OCI-LY3 (cell line): ENCODE measurements at regions not wholly inside any gene's neighbourhood (a gene's known extent, or its start where the extent isn't known, plus 50 kb on each side); places are given as distances from the start of the nearest gene placed in this dataset.

ENCODE experiments used
- H2AFZ ChIP-seq: fragments of 200-600, 300-600 bp; shearing (Covaris generic); 2 replicates; pipeline ENCODE4 v1.6.0; 2014; ENCODE audit warnings: antibody characterized with exemption, low read depth, low read length
- H3K27ac ChIP-seq: fragments of 200-600, 300-600 bp; sonication (generic); 2 replicates; pipeline ENCODE4 v1.5.1; 2014; ENCODE audit warnings: mild to moderate bottlenecking, low read length, moderate library complexity, mixed read lengths
- H3K27me3 ChIP-seq: fragments of 200-600, 300-600 bp; sonication (generic); 2 replicates; pipeline ENCODE4 v1.6.1; 2014; ENCODE audit warnings: low read depth, low read length, mixed read lengths
- H3K36me3 ChIP-seq: fragments of 200-600, 300-600 bp; sonication (generic); replicated peaks from 2 replicates; pipeline ENCODE3; 2014; ENCODE audit warnings: low read depth, low read length, mixed read lengths
- H3K4me1 ChIP-seq: fragments of 300-600, 200-600 bp; sonication (generic); 2 replicates; pipeline ENCODE4 v1.6.1; 2014; ENCODE audit warnings: low read length, mixed read lengths
- H3K4me2 ChIP-seq: fragments of 200-600, 300-600 bp; sonication (generic); 2 replicates; pipeline ENCODE4 v1.6.1; 2014; ENCODE audit warnings: low read length, mixed read lengths
- H3K4me3 ChIP-seq: fragments of 300-600, 200-600 bp; sonication (generic); 2 replicates; pipeline ENCODE4 v1.5.1; 2014; ENCODE audit warnings: antibody characterized with exemption, mild to moderate bottlenecking, low read length, moderate library complexity
- H3K79me2 ChIP-seq: fragments of 300-600, 200-600 bp; shearing (Covaris generic); 2 replicates; pipeline ENCODE4 v1.6.1; 2014; ENCODE audit warnings: mild to moderate bottlenecking, low read length, mixed read lengths
- H3K9ac ChIP-seq: fragments of 300-600, 200-600 bp; shearing (Covaris generic); 2 replicates; pipeline ENCODE4 v1.6.0; 2014; ENCODE audit warnings: mild to moderate bottlenecking, low read length, moderate library complexity
- H3K9me3 ChIP-seq: fragments of 200-600, 300-600 bp; shearing (Covaris generic); 2 replicates; pipeline ENCODE4 v1.6.1; 2014; ENCODE audit warnings: low read length, mixed read lengths; ENCODE audit not compliant: insufficient read depth
- H4K20me1 ChIP-seq: fragments of 200-600, 300-600 bp; sonication (generic); 2 replicates; pipeline ENCODE4 v1.6.1; 2016; ENCODE audit warnings: low read length, mixed read lengths; ENCODE audit not compliant: insufficient read depth
- EZH2phosphoT487 ChIP-seq: fragments of 200-600 bp; shearing (Covaris generic); IDR thresholded peaks from 2 replicates; pipeline ENCODE4 v1.6.1; 2018; ENCODE audit warnings: antibody characterized with exemption, mixed run types, low read depth
- TF ChIP-seq, protein P1 (sequence below): fragments of 200-600, 300-600 bp; sonication (generic); IDR thresholded peaks from 2 replicates; pipeline ENCODE4 v1.5.1; 2014; ENCODE audit warnings: antibody characterized with exemption, low read length, low read depth

DNA sequence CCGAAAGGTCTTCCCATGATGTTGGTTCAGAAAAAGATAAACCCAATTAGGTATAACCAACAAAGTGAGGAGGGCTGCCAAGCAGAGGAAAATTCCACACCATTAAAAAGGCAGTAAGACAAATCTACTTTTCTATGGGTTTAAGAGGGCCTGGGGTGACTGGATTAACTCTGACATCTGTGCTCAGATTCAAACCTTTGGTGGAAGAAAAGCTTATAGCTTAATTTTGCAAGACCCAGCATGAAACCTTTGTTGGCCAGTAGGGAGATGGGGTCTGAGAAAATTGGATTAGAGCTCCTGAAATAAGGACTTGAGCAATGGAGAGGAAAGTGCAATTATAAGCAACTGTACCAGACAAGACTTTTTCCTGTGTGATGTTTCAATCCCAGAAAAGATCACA lies 104.2 kb downstream of the KDR start:
- H3K27me3 ChIP-seq, result no peaks in the 10 kb centered on the region
- H4K20me1 ChIP-seq, result no peaks in the 10 kb centered on the region
- H3K9me3 ChIP-seq, result no peaks in the 10 kb centered on the region
- no peak overlapping the region for H3K4me2 ChIP-seq
- TF ChIP-seq, protein P1, sequence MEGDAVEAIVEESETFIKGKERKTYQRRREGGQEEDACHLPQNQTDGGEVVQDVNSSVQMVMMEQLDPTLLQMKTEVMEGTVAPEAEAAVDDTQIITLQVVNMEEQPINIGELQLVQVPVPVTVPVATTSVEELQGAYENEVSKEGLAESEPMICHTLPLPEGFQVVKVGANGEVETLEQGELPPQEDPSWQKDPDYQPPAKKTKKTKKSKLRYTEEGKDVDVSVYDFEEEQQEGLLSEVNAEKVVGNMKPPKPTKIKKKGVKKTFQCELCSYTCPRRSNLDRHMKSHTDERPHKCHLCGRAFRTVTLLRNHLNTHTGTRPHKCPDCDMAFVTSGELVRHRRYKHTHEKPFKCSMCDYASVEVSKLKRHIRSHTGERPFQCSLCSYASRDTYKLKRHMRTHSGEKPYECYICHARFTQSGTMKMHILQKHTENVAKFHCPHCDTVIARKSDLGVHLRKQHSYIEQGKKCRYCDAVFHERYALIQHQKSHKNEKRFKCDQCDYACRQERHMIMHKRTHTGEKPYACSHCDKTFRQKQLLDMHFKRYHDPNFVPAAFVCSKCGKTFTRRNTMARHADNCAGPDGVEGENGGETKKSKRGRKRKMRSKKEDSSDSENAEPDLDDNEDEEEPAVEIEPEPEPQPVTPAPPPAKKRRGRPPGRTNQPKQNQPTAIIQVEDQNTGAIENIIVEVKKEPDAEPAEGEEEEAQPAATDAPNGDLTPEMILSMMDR, result no peak
- no peak for TF ChIP-seq EZH2phosphoT487
- H3K9ac ChIP-seq, result no peak overlapping the region
- no peaks in the 10 kb centered on the region for H3K36me3 ChIP-seq
- no peak overlapping the region for H3K27ac ChIP-seq
- H2AFZ ChIP-seq, result no peak overlapping the region
- no peak overlapping the region for H3K4me3 ChIP-seq
- H3K4me1 ChIP-seq, result peaks cover 28% of the 10 kb centered on the region
- no peaks in the 10 kb centered on the region for H3K79me2 ChIP-seq

DNA sequence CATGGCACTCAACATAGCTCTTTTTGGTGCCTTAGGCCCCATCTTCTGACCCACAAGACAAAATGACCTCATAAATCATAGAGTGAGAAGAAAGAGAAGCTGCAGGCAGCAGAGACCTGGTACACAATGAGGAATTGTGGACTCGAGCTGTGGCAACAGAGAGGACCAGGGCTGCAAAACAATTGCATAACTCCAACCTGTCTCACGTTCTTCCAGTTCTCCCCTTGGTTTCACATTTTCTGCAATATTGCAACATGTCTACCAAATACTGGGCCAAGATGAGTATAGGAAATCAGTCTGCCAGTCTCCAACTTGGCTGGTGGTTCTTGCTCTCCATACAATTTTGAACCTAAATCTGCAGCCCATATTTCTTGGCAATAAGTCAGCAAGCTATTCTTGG lies 105.3 kb downstream of the KDR start:
- H4K20me1 ChIP-seq, result no peaks in the 10 kb centered on the region
- no peak overlapping the region for H3K4me3 ChIP-seq
- no peak overlapping the region for H2AFZ ChIP-seq
- no peak overlapping the region for H3K9ac ChIP-seq
- peak overlapping the region; percentile 89; the same call in 1 of the 2 replicates for H3K27ac ChIP-seq
- no peak overlapping the region for H3K4me2 ChIP-seq
- H3K27me3 ChIP-seq, result no peaks in the 10 kb centered on the region
- no peaks in the 10 kb centered on the region for H3K9me3 ChIP-seq
- H3K4me1 ChIP-seq, result peaks cover 32% of the 10 kb centered on the region
- no peaks in the 10 kb centered on the region for H3K79me2 ChIP-seq
- TF ChIP-seq, protein P1, result no peak
- TF ChIP-seq EZH2phosphoT487, result no peak
- no peaks in the 10 kb centered on the region for H3K36me3 ChIP-seq

DNA sequence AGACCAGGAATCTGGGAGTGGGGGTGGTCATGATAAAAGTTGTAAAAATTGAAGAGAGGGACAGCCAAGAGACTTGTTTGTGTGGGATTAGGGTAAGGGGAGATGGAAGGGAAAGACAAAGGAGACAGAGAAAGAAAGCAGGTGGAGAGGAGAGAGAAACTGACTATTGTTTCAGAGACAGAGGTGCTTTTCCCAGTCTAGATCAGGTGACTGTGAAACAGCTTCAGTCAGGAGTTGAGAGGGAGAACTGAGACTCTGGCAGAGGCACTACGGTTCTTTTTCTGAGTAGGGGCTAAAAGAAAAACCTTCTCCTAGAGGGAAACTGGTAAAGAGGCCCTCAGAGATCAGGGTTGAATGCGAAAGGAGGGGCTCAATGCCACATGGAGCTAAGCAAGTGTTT lies 106.4 kb downstream of the KDR start:
- no peak for TF ChIP-seq EZH2phosphoT487
- TF ChIP-seq, protein P1, result no peak
- peak overlapping the region; percentile 89 for H3K27ac ChIP-seq
- H3K4me2 ChIP-seq, result peak overlapping the region; percentile 79
- H3K27me3 ChIP-seq, result no peaks in the 10 kb centered on the region
- H3K4me1 ChIP-seq, result peaks cover 37% of the 10 kb centered on the region
- no peaks in the 10 kb centered on the region for H4K20me1 ChIP-seq
- H3K79me2 ChIP-seq, result no peaks in the 10 kb centered on the region
- no peaks in the 10 kb centered on the region for H3K9me3 ChIP-seq
- H3K36me3 ChIP-seq, result no peaks in the 10 kb centered on the region
- H3K9ac ChIP-seq, result peak overlapping the region; percentile 73
- peak overlapping the region; percentile 63 for H3K4me3 ChIP-seq
- H2AFZ ChIP-seq, result peak overlapping the region; percentile 80

DNA sequence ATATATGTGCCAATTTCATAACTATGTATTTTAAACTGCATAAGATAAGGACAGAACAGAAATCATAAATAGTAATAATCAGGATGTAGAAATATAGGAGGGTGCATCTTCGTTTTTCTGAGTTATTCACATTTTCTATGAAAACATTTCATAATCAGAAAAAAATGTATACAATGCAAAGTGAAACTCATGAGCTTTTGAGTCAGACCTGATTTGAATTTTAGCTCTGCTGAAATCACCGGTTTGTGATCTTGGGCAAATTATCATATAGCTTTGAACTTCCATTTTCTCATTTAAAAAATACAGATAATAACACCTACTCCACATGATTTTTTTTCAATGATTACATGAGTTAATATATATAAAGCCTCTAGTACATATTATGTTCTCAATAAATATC lies 106.9 kb downstream of the KDR start:
- Histone ChIP-seq H3K27ac (peak overlapping the region; percentile 89), H3K4me2 (peak overlapping the region; percentile 79), H3K4me3 (peak overlapping the region; percentile 63), H3K9ac (peak overlapping the region; percentile 73), H3K79me2 (no peaks in the 10 kb centered on the region), H3K9me3 (no peaks in the 10 kb centered on the region), H3K4me1 (peaks cover 37% of the 10 kb centered on the region), H3K36me3 (no peaks in the 10 kb centered on the region), H2AFZ (peak overlapping the region; percentile 80), H4K20me1 (no peaks in the 10 kb centered on the region), H3K27me3 (no peaks in the 10 kb centered on the region)
- TF ChIP-seq, protein P1, result no peak
- no peak for TF ChIP-seq EZH2phosphoT487
